ENCODE measurements at regions not wholly inside any gene's neighbourhood (a gene's known extent, or its start where the extent isn't known, plus 50 kb on each side); places are given as distances from the start of the nearest gene placed in this dataset.
A peak's percentile ranks its signal among the peaks of the same experiment; 100 is the strongest.

DNA sequence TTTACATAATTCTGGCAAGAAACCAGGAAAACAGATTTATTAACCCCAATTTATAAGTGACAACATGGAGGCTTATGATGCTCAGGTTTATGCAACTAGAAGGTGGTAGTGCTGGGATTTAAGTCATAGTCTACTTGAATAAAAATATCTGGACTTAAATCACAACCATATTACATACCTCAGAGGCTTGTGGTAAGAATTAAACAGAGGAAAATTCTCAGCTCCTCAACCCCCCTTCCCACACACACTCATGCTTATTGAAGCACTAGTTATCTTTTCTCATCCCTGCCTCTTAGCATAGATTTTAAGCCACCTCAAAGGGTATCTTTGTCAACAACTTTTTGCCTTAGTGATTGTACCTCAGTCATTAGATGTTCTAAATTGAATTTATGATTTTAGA is 731.0 kb downstream of the PRELID2 start:
- no peak overlapping the region for H3K27ac Mint-ChIP-seq (ENCODE audit: unreplicated experiment)
- H3K36me3 Mint-ChIP-seq (ENCODE audit: low read depth, unreplicated experiment) = no peaks in the 10 kb centered on the region
- no peak for DNase-seq (ENCODE audit: low spot score)
- no peak overlapping the region for H3K4me3 Mint-ChIP-seq (ENCODE audit: unreplicated experiment)
- no peaks in the 10 kb centered on the region for H3K9me3 Mint-ChIP-seq (ENCODE audit: unreplicated experiment)
- H3K4me1 Mint-ChIP-seq (ENCODE audit: unreplicated experiment) = no peaks in the 10 kb centered on the region
- no peaks in the 10 kb centered on the region for H3K27me3 Mint-ChIP-seq (ENCODE audit: unreplicated experiment)
- TF ChIP-seq, protein P1, sequence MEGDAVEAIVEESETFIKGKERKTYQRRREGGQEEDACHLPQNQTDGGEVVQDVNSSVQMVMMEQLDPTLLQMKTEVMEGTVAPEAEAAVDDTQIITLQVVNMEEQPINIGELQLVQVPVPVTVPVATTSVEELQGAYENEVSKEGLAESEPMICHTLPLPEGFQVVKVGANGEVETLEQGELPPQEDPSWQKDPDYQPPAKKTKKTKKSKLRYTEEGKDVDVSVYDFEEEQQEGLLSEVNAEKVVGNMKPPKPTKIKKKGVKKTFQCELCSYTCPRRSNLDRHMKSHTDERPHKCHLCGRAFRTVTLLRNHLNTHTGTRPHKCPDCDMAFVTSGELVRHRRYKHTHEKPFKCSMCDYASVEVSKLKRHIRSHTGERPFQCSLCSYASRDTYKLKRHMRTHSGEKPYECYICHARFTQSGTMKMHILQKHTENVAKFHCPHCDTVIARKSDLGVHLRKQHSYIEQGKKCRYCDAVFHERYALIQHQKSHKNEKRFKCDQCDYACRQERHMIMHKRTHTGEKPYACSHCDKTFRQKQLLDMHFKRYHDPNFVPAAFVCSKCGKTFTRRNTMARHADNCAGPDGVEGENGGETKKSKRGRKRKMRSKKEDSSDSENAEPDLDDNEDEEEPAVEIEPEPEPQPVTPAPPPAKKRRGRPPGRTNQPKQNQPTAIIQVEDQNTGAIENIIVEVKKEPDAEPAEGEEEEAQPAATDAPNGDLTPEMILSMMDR (IDR thresholded peaks at IDR 0.05; ENCODE audit: unreplicated experiment) = no peak

DNA sequence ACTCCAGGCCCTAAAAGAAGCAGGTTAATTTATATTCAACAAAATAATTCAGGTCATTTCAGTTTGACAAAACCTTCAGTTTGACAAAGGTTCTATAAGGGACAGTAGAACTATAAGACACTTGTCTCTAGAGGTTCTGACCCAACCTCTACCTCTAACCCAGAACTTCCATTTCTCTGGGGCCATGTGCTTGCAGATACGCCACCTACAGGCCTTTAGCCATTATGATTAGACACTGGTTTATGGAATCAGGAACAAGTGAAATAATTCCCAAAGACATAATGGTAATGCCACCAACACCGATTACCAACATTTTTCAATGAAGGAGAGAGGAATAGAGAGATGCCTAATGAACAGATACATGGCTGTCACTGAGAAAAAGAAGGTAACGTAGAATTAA is 733.9 kb downstream of the PRELID2 start:
- Mint-ChIP-seq H3K4me1 (ENCODE audit: unreplicated experiment) (no peaks in the 10 kb centered on the region), H3K4me3 (ENCODE audit: unreplicated experiment) (no peak overlapping the region), H3K9me3 (ENCODE audit: unreplicated experiment) (no peaks in the 10 kb centered on the region), H3K27ac (ENCODE audit: unreplicated experiment) (no peak overlapping the region), H3K27me3 (ENCODE audit: unreplicated experiment) (no peaks in the 10 kb centered on the region), H3K36me3 (ENCODE audit: low read depth, unreplicated experiment) (no peaks in the 10 kb centered on the region)
- peak; percentile 5 for DNase-seq (ENCODE audit: low spot score)
- TF ChIP-seq, protein P1 (IDR thresholded peaks at IDR 0.05; ENCODE audit: unreplicated experiment) = peak; percentile 42

DNA sequence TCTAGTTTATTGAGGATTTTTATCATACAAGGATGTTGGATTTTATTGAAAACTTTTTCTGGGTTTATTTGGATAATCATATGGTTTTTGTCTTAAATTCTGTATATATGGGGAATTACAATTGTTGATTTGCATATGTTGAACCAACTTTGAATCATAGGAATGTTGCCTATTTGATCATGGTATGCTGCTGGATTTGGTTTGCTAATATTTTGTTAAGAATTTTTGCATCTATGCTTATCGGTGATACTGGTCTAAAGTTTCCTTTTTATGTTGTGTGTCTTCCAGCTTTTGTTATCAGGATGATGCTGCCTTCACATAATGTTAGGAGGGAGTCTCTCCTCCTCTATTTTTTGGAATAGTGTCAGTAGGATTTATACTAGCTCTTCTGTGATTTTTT is 745.0 kb downstream of the PRELID2 start:
- Mint-ChIP-seq H3K4me1 (ENCODE audit: unreplicated experiment) (no peaks in the 10 kb centered on the region), H3K27me3 (ENCODE audit: unreplicated experiment) (no peaks in the 10 kb centered on the region), H3K9me3 (ENCODE audit: unreplicated experiment) (no peaks in the 10 kb centered on the region), H3K27ac (ENCODE audit: unreplicated experiment) (no peak overlapping the region), H3K4me3 (ENCODE audit: unreplicated experiment) (no peak overlapping the region), H3K36me3 (ENCODE audit: low read depth, unreplicated experiment) (no peaks in the 10 kb centered on the region)
- no peak for DNase-seq (ENCODE audit: low spot score)
- TF ChIP-seq, protein P1 (IDR thresholded peaks at IDR 0.05; ENCODE audit: unreplicated experiment) = no peak

DNA sequence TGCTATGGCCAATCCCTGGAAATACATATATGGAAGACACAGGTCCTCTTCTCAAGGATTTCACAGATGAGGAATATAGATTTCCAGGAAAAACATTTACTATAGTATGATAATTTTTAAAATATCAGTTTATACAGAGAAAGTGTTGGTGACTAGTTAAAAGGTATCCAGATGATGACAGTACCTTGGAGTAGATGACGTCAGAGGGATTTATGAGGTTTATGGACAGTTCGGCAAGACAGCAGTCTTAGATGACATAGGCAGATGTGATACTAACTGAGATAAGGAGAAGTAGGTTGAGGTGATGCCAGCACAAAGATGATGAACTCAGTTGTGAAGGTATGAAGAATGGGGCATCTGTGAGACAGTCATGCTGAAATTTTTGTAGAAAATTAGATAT is 750.3 kb downstream of the PRELID2 start:
- Mint-ChIP-seq H3K27me3 (ENCODE audit: unreplicated experiment) (no peaks in the 10 kb centered on the region), H3K4me1 (ENCODE audit: unreplicated experiment) (no peaks in the 10 kb centered on the region), H3K4me3 (ENCODE audit: unreplicated experiment) (no peak overlapping the region), H3K27ac (ENCODE audit: unreplicated experiment) (no peak overlapping the region), H3K9me3 (ENCODE audit: unreplicated experiment) (no peaks in the 10 kb centered on the region), H3K36me3 (ENCODE audit: low read depth, unreplicated experiment) (no peaks in the 10 kb centered on the region)
- no peak for DNase-seq (ENCODE audit: low spot score)
- TF ChIP-seq, protein P1 (IDR thresholded peaks at IDR 0.05; ENCODE audit: unreplicated experiment) = no peak

DNA sequence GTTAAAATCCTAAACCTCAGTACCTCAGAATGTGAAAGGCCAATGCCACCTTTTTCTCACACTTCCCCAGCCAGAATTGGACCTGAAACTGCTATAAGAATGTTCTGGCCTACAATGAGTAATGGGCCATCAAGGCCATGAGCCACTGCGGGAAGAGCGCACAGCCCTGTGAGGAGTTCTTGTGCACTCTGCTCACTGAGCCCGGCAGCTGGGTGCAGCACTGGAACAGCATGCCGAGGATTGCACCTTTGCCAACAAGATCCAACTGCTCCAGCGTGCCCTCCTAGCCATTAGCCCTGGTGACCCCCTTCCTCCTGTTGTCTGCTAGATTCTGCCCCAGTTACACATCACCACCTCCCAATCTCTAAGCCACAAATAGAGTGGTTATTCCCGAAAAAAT is 758.1 kb downstream of the PRELID2 start:
- H3K27ac Mint-ChIP-seq (ENCODE audit: unreplicated experiment) = no peak overlapping the region

More for the DNA sequence above, 758.1 kb downstream of the PRELID2 start:
- no peak overlapping the region for H3K4me3 Mint-ChIP-seq (ENCODE audit: unreplicated experiment)
- H3K4me1 Mint-ChIP-seq (ENCODE audit: unreplicated experiment) = peaks cover 5% of the 10 kb centered on the region
- H3K27me3 Mint-ChIP-seq (ENCODE audit: unreplicated experiment) = peaks cover 2% of the 10 kb centered on the region
- no peak for DNase-seq (ENCODE audit: low spot score)
- TF ChIP-seq, protein P1 (IDR thresholded peaks at IDR 0.05; ENCODE audit: unreplicated experiment) = no peak
- H3K36me3 Mint-ChIP-seq (ENCODE audit: low read depth, unreplicated experiment) = no peaks in the 10 kb centered on the region
- no peaks in the 10 kb centered on the region for H3K9me3 Mint-ChIP-seq (ENCODE audit: unreplicated experiment)
